Upper lobe of left lung (tissue), 4 donors: ENCODE measurements at regions not wholly inside any gene's neighbourhood (a gene's known extent, or its start where the extent isn't known, plus 50 kb on each side); places are given as distances from the start of the nearest gene placed in this dataset.

Experiments used
- CTCF ChIP-seq, 6 experiments: fragments of 450-650 bp in 4 of 6; fragments of 200-600 bp in 2 of 6; sonication (generic) in 2 of 6; IDR thresholded peaks; one replicate each; pipeline ENCODE4 v1.5.1; 2016 to 2019; ENCODE audit warnings: antibody characterized with exemption in 6 of 6
- POLR2A ChIP-seq, 4 donors: fragments of 450-650 bp; IDR thresholded peaks; one replicate each; pipeline ENCODE4 v1.5.1; 2016 to 2017; ENCODE audit warnings: antibody characterized with exemption in 4 of 4, mild to moderate bottlenecking in 2 of 4
- POLR2AphosphoS5 ChIP-seq, 2 donors: sonication (generic); formaldehyde crosslinking; IDR thresholded peaks; one replicate each; pipeline ENCODE4 v1.5.1; 2017; ENCODE audit warnings: antibody characterized with exemption in 2 of 2

GRCh38 chr21:29454179-29454578 is 155.5 kb downstream of the BACH1 start:
- TF ChIP-seq POLR2AphosphoS5 (IDR thresholded peaks at IDR 0.05) (no peak), CTCF (IDR thresholded peaks at IDR 0.05) (no peak), POLR2A (IDR thresholded peaks at IDR 0.05) (no peak)
